HG03432 (cell line): ENCODE measurements at regions not wholly inside any gene's neighbourhood (a gene's known extent, or its start where the extent isn't known, plus 50 kb on each side); places are given as distances from the start of the nearest gene placed in this dataset.
"Not testable (repeated sequence)": the region's sequence is repeated elsewhere in the genome, so short reads cannot be mapped to it uniquely, and the experiment has no call there.

ENCODE experiments used
- ATAC-seq: cut with Tn5 transposase; IDR thresholded peaks from one replicate; pipeline ENCODE4 v1.9.1; 2021; ENCODE audit warnings: mild to moderate bottlenecking, moderate library complexity; ENCODE audit not compliant: unreplicated experiment

- no peak for ATAC-seq
Observed at GRCh38 chr12:47378222-47378582, 298.4 kb upstream of the AMIGO2 start.

GRCh38 chr12:47377414-47378221 is 297.9 kb upstream of the AMIGO2 start:
- no peak for ATAC-seq

GRCh38 chr12:47376927-47377326 is 297.2 kb upstream of the AMIGO2 start:
- ATAC-seq: no peak

GRCh38 chr12:47373554-47374150 is 293.9 kb upstream of the AMIGO2 start:
- ATAC-seq: no peak

GRCh38 chr12:47370421-47370820 is 290.7 kb upstream of the AMIGO2 start:
- ATAC-seq: no peak

- ATAC-seq: no peak
Observed at GRCh38 chr12:47369085-47369484, 289.3 kb upstream of the AMIGO2 start.

- no peak for ATAC-seq
Observed at GRCh38 chr12:47367912-47368537, 288.3 kb upstream of the AMIGO2 start.

- ATAC-seq: no peak
Observed at GRCh38 chr12:47366579-47366978, 286.8 kb upstream of the AMIGO2 start.

GRCh38 chr12:47366157-47366556 is 286.4 kb upstream of the AMIGO2 start:
- ATAC-seq: no peak

GRCh38 chr12:47365443-47366076 is 285.8 kb upstream of the AMIGO2 start:
- ATAC-seq: not testable (repeated sequence)

GRCh38 chr12:47364261-47364660 is 284.5 kb upstream of the AMIGO2 start:
- no peak for ATAC-seq

GRCh38 chr12:47362126-47362705 is 282.5 kb upstream of the AMIGO2 start:
- no peak for ATAC-seq

GRCh38 chr12:47361389-47362021 is 281.7 kb upstream of the AMIGO2 start:
- peak; percentile 76 for ATAC-seq

- ATAC-seq: peak; percentile 25
Observed at GRCh38 chr12:47360771-47361388, 281.1 kb upstream of the AMIGO2 start.

GRCh38 chr12:47360093-47360480 is 280.3 kb upstream of the AMIGO2 start:
- ATAC-seq: no peak

- no peak for ATAC-seq
Observed at GRCh38 chr12:47359310-47360092, 279.7 kb upstream of the AMIGO2 start.

GRCh38 chr12:47357006-47357405 is 277.2 kb upstream of the AMIGO2 start:
- not testable (repeated sequence) for ATAC-seq

GRCh38 chr12:47356129-47356700 is 276.5 kb upstream of the AMIGO2 start:
- peak; percentile 84 for ATAC-seq

GRCh38 chr12:47353508-47353907 is 273.7 kb upstream of the AMIGO2 start:
- ATAC-seq: no peak
